Femur (tissue), 1 donor: ENCODE measurements at regions not wholly inside any gene's neighbourhood (a gene's known extent, or its start where the extent isn't known, plus 50 kb on each side); places are given as distances from the start of the nearest gene placed in this dataset.

Source experiments
- DNase-seq: peaks from one replicate; pipeline ENCODE4 v3.0.0-alpha.2; 2017

DNA sequence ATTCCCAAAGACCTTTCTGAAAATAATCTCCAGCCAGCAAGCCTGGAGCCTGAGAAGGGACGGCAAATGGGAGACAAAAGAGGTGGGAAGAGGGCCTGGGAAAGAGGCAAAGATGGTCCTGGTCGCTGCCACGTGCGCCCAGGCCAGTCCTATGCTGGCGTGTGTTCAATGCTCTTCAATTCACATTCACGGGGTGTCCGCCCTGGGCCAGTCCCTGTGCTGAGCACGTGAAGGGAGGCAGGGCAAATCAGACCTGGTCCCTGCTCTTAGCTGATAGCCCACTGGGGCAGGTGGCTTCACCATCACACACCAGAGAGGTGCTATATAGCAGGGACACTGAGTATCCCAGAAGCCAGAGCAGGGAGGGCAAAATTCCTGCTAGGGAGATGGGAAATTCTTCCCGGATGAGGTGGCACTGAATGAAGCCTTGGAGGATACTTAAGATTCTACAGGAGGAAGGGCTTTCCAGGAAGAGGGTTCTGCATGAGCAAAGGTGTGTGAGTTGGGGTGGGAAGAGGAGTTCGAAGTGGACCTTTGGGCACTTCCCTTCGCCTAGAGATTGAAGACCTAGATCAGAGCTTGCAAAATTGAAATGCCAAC, 148.2 kb downstream of the CHST1 start:
- DNase-seq = no peak

GRCh38 chr11:45513821-45514340, 151.5 kb downstream of the CHST1 start:
- DNase-seq = no peak

- no peak for DNase-seq
These were observed 152.8 kb downstream of the CHST1 start for GRCh38 chr11:45512471-45513148.

GRCh38 chr11:45511566-45511965, 153.9 kb downstream of the CHST1 start:
- no peak for DNase-seq

GRCh38 chr11:45507916-45508315, 157.5 kb downstream of the CHST1 start:
- DNase-seq = no peak

- no peak for DNase-seq
These were observed 162.1 kb downstream of the CHST1 start for GRCh38 chr11:45503311-45503710.

- DNase-seq = no peak
These were observed 163.2 kb downstream of the CHST1 start for GRCh38 chr11:45502226-45502545.

- peak; percentile 59 for DNase-seq
These were observed 163.8 kb downstream of the CHST1 start for GRCh38 chr11:45501392-45502225.

- DNase-seq = peak; percentile 67
These were observed 165.0 kb downstream of the CHST1 start for GRCh38 chr11:45500451-45500850.

GRCh38 chr11:45494738-45495137, 170.7 kb downstream of the CHST1 start:
- no peak for DNase-seq

GRCh38 chr11:45489281-45489905, 176.0 kb downstream of the CHST1 start:
- peak; percentile 1 for DNase-seq

DNA sequence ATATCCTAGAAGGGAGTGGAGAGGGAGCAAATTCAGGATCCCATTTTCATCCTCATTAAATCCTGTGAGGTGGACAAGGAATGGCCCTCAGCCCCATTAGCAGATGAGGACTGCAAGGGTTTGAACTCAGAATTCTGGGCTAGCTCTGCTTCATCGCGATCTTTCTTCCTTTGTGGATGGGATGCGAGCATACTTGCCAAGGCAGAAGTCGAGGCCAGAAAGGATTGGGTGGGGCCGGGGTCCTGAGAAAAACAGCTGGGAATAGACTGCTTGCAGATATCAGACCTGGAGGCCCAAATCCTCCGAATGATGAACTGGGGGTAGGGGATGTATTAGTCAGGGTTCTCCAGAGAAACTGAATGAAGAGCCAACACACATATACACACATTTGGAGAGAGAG, 179.0 kb downstream of the CHST1 start:
- DNase-seq = no peak

DNA sequence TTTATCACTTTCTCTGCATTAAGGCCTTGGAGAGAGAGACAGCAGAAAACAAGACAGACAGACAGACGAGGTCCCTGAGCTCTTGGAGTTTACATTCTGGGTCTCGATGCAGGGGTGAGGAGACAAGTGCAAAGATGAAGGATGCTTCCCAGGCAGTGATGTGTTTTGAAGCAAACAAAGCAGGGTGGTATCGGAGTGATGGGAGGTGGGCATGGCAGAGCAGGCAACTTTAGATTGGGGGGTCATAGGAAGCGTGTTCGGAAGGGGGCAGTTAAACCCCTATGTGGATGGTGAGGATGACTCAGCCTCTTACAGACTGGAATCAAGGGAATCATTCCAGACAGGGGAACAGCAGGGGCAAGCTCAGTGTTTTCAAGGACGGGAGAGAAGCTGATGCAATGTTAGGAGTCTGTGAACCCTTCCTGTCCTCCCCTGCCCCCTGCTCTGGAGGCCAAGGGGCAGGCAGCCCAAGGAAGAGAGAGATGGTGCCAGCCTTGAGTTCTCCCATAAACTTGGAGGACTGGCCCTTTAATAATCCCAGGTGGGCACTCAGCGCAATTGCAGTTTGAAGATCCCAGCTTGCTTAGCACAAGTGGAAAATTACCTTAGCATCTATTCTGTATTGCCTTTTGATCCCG, 180.2 kb downstream of the CHST1 start:
- DNase-seq = no peak

- DNase-seq = no peak
These were observed 181.0 kb downstream of the CHST1 start for GRCh38 chr11:45484326-45484883.

- DNase-seq = no peak
These were observed 182.0 kb downstream of the CHST1 start for GRCh38 chr11:45483416-45483815.

GRCh38 chr11:45482331-45482730, 183.1 kb downstream of the CHST1 start:
- no peak for DNase-seq

DNA sequence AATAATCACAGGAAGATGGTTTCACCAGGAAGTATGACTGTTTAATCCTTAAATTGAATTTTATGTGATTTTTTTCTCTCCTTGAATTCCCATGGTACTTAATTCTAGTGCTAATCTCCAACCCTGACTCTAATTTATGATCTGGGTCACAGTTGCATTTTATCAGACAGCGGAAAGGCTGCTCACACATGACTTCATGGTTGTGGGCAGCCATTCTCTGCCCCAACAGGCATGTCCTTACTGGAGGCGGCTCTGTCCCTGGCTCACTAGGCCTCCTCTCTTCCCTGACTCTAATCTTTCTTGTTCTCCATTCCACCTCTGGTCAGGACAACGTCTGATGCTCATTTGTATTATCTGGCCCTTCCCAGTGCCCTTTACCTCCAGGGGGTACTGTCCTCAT, 184.4 kb downstream of the CHST1 start:
- no peak for DNase-seq

GRCh38 chr11:45477588-45477987, 187.8 kb downstream of the CHST1 start:
- no peak for DNase-seq

GRCh38 chr11:45476126-45476525, 189.3 kb downstream of the CHST1 start:
- DNase-seq = no peak

- DNase-seq = no peak
These were observed 189.0 kb upstream of the SYT13 start for GRCh38 chr11:45475173-45475572.

DNA sequence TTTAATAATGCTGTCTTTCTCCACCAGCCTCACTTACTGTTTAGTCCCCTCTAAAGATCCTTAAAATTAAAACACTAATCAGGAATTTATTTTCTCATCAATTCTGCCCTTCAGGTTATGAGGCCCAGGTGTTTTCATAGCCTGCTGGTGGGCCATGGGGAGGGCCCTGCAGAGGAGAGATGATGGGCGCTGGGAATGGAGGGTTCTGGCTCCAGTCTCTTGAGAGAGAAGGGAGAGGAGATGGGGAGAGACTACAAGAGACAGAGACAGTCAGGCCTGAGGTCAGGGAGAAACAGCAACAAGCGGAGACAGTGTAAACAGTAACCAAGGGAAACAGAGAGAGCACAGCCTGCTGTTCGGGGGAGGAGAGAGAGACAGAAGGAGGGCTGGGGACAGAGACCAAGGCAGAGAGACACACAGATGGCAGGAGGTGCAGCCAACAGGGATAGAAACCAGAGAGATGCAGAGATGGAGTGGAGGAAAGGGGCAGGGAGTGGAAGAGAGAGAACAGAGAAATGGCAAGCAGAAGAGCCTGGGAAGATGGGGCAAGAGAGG, 187.3 kb upstream of the SYT13 start:
- DNase-seq = no peak

DNA sequence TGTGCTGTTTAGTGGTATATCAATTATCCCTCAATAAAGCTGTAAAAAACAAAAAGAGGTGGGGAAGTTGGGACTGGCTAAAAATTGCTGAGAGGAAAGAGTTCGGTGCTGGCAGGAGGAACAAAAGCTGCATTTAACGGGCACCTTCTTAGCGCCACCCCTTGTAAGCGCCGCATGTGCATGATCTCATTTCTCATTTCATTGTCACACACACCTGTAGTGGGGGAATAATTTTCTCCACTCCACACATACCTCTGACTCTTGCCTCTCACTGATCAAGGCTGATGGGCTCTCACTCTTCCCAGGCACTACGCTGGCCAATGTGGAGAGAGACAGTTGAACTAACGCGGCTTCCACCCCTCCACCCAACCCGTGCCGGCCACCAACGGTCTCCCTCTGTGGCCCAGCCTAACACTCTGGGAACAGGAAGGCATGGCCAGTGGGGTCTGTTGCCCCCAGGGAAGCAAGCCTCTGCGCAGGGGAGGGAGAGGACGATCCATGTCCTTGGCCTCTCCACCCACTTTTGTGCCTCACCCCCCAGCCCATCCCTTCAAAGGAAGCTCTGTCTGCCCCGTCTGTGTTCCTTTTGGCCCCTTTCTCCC, 186.7 kb upstream of the SYT13 start:
- DNase-seq = no peak
